Activated CD4-positive, alpha-beta T cell treated with anti-CD3 and anti-CD28 coated beads, Interleukin-2, amount 50 U/mL, for 16 hours (primary cell): ENCODE measurements at regions not wholly inside any gene's neighbourhood (a gene's known extent, or its start where the extent isn't known, plus 50 kb on each side); places are given as distances from the start of the nearest gene placed in this dataset.
A peak's percentile ranks its signal among the peaks of the same experiment; 100 is the strongest.

Source experiments
- DNase-seq: peaks from one replicate; pipeline ENCODE4 v3.0.0-alpha.2; 2020

DNA sequence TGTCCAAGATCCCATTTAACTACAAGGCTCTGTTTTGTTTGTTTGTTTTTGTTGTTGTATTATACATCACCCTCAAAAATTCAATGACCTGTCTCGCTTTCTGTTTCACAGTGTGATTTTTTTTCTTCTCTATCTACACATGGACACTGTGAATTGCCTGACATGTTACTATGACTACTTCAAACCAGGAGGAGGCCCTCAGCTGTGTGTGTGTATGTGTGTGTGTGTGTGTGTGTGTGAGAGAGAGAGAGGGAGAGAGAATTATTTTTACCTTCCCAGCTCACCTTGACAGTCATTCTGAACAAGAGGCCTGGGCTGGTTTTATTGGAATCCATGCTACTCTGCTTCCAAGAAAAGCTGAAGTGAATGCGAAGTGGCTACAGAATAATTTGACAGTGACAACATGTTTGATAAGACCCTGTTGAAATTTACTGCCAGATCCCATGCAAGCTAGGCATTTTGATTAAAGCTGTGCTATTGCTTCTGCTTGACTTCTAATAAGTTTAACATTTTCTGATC is 841.4 kb downstream of the NSUN3 start:
- DNase-seq, result no peak

DNA sequence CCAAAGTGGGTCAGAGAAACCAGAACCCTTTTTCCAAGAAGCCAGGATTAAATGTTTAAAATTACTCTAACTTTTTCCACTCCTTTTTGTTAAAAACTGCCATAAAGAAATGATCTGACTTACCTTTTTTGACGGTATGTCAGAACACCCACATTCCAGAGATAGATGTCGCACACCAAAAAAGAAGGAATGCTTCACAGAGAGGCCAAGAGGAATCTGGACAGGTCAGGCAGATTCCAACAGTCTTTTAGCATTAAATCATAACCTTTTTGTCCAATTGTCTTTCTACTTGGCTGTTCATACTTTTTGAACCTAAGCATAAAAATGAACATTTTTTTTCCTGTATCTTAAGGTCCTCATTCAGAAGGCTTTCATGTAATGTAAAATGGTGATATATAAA is 846.9 kb downstream of the NSUN3 start:
- DNase-seq, result no peak

DNA sequence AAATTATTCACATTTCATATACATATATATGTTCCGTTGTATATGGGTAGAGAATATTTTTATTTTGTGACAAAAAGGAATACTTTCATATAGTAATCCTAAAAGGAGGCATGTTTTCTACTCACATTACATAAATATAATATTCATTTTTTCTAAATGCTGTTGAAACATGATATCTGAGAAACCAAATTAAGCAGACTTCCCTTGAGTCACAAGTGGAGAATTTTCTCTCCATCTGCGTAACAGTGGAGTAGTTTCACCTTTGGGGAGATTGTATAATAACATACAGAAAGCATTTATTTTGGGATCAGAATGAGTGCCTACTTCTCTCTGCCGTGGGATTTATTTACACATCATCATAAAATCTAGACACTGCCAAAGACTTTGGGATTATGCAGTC is 849.8 kb downstream of the NSUN3 start:
- DNase-seq, result no peak

DNA sequence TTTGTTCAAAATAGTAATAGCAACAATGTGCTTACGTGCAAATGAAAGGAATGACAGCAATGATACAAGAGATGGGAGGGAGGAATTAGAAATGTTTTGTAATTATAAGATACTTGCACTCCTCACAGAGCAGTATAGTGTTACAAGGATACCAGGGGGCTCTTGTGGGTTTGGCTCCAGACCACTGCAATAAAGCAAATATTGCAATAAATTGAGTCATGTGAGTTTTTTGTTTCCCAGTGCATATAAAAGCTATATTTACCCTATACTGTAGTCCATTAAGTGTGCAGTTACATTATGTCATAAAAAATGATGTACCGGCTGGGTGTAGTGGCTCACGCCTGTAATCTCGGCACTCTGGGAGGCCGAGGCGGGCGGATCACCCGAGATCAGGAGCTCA is 864.3 kb downstream of the NSUN3 start:
- DNase-seq, result no peak

DNA sequence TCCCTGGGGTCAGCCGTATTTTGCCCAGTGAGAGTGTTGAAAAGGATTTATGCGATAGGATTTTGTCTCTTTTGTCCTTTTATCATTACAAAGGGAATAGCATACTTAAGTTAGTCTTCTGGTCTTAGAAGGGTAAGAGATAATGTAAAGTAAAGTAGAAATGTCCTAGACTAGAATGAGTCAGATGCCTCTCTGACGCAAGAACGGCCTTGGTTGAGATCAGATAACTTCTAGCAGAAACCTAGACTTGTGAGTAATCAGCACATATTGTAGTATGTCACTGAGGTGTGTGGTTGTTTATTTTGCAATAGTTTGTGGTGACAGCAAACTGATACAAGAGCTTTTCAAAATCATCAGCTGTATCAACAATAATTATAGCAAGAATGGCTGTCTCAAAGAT is 866.1 kb downstream of the NSUN3 start:
- peak; percentile 23 for DNase-seq

DNA sequence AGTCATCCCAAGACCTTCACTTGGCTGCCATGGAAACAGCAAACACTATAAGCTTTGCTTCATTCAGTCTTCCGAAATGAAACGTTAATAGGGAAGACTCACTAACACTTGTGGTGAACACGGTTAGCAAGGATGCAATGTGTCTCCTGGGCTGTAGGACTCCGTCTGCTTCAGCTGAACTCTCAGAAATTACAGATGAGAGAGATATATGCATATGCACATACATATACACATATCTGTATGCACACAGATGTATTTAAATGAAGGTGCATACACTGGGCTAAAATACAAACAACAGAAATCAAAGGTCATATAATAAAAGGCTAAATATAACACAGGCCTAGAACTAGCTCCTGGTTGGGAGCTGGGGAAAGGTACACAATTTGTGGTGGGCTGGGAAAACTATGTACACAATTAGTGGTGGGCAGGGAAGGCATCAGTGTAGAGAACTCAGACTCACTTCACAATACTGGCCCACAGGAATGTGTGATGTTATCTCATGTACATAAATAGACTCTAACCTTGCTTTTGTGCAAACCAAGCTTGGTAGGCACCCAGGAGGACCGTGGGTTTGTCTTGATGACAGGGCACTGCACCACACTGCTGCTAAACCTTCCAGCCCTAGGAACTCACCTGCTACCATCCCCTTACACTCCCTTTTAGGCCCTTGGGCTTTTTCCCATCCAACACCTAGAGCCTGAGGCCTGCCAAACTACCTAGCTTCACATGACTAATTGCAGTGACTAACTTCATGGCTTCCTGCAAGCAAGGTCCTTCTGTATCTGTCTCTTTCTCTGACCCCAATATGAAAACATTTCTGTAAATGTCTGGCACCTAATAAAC is 873.1 kb downstream of the NSUN3 start:
- DNase-seq, result no peak

DNA sequence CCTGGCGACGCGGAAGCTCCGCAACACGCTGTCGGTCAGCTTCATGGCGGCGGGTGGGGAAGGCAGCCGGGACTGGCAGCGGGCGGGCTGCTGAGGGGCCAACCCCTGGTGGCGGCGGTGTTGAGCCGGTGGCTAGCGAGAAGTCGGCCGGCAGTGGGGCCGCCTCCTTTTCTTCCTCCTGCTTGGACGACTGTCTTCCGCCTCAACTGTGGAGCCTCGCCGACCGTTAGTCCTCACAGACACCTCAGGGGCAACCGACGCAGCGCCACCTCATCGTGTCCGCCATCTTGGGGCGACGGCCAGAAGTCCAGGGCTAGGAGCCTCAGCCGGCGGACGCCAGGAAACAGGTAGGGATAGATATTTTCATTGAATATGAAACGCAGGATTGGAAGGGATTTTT is 875.1 kb downstream of the NSUN3 start:
- no peak for DNase-seq

DNA sequence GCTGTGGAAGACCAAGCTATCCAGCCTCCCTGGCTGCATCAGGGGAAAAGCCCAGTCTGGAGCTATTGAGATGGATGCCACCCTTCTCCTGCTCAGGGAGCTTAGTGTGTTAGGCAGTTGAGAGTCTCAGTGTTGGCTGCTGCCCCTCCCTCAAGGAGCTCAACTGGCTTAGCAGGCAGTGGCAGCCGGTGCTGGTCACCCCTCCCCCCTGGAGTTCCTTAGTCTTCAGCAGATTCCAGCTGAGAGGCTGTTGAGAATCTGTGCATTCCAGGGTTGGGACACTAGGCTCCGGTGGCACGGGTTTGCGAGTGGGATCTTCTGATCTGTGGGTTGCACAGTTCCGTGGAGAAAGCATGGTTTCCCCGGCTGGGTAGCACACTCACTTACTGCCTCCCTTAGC is 883.8 kb downstream of the NSUN3 start:
- no peak for DNase-seq

DNA sequence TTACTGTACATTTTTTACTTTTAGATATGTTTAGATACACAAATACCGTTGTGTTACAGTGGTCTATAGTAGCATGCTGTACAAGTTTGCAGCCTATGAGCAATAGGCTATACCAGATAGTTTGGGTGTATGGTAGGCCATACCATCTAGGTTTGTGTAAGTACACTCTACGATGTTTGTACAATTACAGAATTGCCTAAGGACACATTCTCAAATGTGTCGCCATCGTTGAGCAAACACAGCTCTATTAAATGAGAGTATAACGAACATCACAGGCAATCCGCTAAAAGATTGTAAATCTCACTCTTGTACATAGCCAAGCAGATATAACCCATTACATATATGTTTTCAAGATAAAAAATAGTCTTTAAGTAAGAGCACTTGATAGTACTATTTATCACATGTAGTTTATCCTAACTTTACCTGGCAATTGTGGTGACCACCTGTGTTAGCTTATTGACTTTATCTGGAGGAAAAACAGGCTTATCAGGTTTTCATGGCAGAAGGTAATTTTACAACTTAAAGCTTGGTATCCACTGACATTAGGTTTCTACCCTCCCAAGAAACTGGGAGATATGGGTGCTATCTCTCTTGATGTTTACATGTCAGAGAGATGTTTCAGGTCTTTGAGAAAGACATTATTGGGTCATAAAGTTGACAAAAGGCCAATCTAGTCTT is 898.7 kb downstream of the NSUN3 start:
- no peak for DNase-seq

DNA sequence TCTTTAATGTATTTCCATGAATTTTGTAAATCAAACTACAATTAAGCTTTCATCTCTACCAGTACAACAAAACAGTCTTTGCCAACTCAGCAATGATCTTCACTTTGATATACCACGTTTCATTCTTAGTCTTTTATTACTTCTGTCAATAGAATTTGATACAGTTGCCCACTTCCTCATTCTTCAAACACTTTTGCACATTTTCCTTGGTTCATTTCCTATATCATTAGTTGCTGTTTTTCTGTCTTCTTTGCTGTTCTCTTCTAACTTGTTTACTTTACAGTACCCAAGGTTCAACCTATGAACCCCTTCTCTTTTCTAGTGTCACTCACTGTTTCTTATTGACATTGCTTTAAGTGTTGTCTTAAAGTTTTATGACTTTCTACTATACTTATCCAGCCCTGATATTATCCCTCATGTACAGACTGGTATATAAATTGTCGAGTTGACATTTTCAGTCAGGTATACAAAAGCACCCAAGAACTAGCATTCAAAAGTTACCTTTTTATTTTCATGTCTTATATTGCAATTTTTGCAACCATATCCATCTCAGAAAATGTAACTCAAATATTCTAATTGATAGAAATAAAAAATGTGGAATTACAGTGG is 903.1 kb downstream of the NSUN3 start:
- no peak for DNase-seq

DNA sequence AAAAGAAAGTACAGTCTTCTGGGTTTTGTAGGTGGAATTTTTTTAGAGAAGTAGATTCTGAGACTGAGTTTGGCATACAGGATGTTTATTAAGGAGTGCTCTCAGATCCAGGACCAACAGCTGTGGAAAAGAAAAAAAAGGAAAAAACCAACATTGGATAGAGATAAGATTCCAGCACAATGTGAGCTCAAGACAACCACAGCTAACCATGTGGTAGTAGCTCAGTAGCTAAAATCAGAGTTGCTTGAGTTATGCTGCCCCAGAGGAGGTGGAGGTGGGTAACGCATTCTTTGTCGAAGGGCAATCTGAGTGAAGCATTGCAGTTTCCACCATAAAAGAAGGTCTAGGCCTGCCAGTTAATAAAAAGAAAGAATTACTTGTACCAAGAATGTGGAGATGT is 904.3 kb downstream of the NSUN3 start:
- no peak for DNase-seq

DNA sequence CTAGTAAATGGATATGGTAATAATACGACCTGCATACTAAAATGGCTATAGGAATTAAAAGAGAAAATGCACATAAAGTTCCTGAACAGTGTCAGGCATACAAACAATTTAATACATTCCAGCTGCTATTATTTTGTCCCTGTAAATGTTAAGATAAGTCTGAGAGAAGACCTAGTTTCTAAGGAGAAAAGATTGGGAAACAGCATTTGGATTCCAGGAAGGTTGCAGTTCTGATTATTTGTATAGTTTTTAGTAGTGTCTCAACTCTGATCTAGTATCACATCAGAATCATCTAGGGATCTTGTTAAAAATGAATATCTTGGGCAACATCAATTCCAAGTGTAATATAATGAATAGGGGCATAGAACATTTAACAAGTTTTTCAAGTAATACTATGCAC is 905.7 kb downstream of the NSUN3 start:
- no peak for DNase-seq

DNA sequence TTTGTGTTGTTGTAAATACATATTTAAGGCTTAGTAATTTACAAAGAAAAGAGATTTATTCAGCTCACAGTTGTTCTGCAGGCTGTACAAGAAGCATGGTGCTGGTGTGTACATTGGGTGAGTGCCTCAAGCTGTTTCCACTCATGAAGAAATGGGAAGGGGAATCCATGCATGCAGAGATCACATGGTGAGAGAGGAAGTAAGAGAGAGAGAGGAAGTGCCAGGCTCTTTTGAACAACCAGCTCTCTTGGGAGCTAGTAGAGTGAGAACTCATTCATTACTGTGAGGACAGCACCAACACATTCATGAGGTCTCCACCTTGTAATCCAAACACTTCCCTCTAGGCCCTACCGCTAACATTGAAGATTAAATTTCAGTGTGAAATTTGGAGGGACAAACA is 909.2 kb downstream of the NSUN3 start:
- no peak for DNase-seq

DNA sequence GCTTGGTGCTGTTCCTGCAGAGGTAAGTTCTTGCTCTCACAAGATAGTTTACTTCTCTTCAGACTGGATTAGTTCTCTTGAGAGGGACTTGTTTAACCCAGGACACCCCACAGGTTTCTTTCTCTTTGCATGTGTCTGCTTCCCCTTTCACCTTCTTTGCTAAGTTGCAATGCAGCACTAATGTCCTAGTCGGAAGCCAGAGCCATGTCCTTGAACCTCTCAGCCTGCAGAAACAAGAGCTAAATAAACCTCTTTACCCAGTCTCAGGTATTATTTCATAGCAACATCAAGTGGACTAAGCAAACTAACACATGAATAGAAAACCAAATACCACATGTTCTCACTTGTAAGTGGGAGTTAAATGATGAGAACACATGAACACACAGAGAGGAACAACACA is 915.2 kb downstream of the NSUN3 start:
- no peak for DNase-seq

DNA sequence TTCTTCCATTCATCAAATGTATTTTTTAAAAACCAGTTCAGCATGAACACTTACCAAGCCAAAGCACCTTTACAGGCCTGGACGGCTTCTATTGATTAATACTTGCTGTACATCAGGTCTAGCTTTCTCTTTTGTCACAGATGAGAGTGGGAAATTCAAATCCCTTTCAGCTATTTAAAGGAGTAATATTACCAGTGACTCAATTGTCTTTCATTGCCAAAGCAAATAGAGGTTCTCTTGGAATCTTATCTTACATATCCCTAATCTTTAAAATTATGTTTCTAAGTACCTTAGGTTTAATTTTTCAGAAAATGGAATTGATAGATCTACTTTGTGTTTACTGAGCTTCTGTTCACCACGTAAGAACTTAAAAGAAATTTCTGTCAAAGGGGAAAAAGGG is 922.9 kb downstream of the NSUN3 start:
- DNase-seq, result no peak

DNA sequence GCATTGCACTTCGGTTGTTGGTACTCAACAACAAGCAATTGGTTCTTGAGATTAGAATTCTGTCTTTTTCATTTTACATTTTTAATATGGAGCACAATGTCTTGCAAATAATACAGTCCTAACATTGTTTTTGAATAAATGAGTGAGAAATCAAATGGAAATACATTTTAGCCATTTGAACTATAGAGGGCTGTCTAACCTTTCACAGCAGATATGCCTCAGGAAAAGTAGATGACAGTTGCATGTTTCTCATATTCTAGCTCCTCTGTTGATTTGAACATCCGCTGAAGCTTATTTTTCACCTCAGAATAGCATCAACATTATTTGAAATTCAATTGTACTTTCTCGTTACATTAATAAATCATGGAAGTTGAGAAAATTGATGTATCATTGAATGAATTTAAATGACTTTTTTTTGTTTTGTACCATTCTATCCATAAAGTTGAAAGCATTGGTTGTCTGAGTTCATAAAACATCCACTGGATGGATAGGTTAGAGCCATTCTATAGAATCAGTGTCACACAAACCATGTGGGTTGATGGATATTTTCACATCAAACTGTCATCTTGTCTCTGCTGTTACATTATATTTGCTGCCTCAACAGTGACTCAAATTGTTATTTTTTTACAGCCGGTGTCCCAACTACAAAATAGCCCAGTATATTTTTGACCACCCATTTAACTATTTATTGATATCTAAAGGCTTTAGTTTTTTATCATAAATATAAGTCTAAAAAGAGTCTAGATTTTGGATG is 928.3 kb downstream of the NSUN3 start:
- no peak for DNase-seq

DNA sequence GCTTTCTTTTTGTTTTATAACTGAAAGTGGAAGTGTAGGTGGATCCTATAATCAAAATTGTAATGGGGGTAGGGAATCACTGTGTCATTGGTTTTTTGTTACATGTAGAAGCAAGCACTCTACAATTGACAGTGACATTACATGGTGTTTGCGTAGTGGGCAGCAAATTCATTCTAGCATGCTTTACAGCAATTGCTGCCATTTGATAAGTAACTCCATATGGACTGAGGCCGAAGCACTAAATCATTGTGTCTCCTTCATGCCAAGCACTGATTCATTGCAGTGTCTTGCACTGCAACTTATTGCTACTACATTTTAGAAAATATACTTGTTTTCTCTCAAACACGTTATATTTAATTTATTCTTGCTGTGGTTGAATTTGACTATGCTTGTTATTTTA is 933.9 kb downstream of the NSUN3 start:
- DNase-seq, result no peak

DNA sequence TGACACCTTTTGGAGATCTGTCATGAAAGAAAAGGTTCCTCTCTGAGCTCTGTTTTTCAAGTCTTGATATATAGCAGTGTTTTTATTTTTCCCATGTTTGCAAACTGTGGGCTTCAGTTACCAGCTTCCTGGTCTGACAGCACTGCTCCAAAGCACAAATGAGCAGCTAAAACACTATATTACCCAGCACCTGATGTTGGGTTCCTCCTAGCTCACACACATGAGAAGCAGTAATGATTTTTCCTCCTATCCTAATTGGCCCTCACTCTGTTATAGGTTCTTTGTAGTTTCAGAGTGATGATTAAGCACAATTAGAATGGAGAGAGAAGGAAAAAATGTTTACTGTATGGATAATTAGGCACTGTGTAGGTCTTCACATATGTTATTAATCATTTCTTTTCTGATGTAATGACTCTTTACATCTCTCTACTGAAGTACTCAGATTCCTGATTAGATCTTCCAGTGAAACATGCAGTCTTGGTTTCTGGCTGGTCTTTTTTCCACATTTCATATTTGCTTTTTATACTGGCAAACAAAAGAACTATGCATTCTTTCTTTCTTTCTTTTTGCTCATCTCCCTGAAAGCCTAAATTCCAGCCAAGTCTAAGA is 939.7 kb downstream of the NSUN3 start:
- DNase-seq, result no peak

DNA sequence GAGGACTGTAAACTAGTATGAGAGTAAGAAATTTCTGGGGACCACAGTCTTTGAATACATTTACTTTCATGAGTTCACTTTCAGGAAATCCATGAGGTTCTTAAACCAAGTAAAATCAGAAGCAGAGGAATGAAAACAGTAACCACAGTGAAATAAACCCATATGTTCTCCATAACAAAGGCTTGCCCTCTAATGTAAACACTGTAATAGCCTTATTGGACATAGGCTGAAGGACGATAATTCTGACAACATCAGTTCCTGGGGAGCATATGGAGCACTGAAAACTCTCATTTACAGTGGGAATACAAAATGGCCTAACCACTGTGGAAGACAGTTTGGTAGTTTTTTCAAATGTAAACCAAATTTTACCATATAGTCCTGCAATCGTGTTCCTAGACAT is 965.8 kb downstream of the NSUN3 start:
- DNase-seq, result no peak

DNA sequence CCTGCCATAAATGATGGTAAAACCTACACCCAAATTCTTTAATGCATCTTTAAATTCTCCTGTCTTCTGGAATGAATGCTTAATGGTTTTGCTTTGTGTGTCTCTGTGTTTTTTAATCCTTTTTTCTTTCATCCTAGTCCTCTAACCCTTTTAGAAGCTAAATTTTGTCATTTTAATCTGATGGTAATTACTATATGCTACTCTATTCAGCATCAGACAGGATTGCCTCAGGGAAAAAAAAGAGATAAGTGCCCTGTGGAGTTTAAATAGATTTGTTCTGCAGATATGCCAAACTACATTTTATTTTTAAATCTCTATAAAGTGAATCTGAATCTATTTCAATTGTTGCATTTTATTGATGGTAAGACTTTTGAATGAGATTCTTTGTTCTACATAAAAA is 966.8 kb downstream of the NSUN3 start:
- DNase-seq, result no peak

DNA sequence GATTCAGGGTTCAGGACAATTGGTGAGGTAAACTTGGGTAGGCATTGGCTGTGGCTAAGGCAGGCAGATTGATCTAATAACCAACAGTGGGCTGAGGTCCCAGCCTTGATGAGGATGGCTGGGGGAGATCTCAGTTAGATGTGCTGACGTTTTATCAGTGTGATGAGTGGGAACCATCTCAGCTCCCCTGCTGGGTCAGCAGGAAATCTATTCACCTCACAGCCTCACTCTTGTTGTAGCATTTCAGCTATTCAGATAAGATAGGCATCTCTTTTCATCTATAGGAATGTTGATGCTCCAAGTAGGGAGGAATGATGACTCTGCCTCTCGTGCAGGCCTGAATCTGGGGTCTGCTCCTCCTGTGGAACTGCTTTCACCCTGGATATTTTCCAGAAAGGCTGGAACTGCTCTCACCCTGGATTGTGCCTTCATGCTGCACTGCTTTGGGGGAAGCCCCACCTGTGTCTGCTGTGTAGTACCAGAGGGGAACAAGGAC is 973.7 kb downstream of the NSUN3 start:
- DNase-seq, result no peak

DNA sequence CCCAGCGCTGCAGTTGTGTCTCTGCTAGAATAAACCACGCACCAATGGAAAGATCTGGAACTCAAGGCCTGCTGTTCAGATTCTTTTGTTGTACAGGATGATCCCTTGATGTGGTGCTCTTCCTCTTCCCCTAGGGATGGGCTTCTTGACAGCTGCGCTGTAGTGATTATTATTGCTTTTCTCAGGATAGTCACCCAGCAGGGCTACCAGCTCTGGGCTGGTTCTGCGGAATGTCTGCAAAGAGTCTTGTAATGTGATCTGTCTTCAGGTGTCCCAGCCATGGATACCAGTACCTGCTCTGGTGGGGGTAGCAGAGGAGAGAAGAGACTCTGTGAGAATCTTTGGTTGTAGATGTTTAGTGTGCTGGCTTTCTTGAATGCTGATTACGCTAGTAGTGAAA is 974.2 kb downstream of the NSUN3 start:
- no peak for DNase-seq

DNA sequence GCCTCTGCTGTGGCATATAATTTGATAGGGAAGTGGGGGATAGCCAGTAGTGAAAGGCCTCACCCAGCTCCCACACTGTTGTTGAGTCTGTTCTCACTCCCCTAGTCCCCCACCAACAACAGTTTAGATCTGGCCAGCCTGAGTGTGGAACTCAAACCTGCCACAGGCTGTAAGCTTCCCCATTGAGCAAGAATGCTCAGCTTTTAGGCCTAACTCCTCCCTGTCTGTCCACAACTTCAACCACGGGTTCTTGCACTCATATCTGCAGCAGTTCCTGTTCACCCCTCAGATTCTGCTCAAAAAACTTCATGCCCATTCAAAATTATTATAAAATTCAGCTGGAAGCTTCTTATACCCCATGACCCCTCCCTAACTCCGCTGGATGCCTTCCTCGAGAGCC is 975.1 kb downstream of the NSUN3 start:
- no peak for DNase-seq
